OCI-LY3 (cell line): ENCODE measurements at regions not wholly inside any gene's neighbourhood (a gene's known extent, or its start where the extent isn't known, plus 50 kb on each side); places are given as distances from the start of the nearest gene placed in this dataset.

Experiments
- H2AFZ ChIP-seq: fragments of 200-600, 300-600 bp; shearing (Covaris generic); 2 replicates; pipeline ENCODE4 v1.6.0; 2014; ENCODE audit warnings: antibody characterized with exemption, low read depth, low read length
- H3K27ac ChIP-seq: fragments of 200-600, 300-600 bp; sonication (generic); 2 replicates; pipeline ENCODE4 v1.5.1; 2014; ENCODE audit warnings: mild to moderate bottlenecking, low read length, moderate library complexity, mixed read lengths
- H3K27me3 ChIP-seq: fragments of 200-600, 300-600 bp; sonication (generic); 2 replicates; pipeline ENCODE4 v1.6.1; 2014; ENCODE audit warnings: low read depth, low read length, mixed read lengths
- H3K36me3 ChIP-seq: fragments of 200-600, 300-600 bp; sonication (generic); replicated peaks from 2 replicates; pipeline ENCODE3; 2014; ENCODE audit warnings: low read depth, low read length, mixed read lengths
- H3K4me1 ChIP-seq: fragments of 300-600, 200-600 bp; sonication (generic); 2 replicates; pipeline ENCODE4 v1.6.1; 2014; ENCODE audit warnings: low read length, mixed read lengths
- H3K4me2 ChIP-seq: fragments of 200-600, 300-600 bp; sonication (generic); 2 replicates; pipeline ENCODE4 v1.6.1; 2014; ENCODE audit warnings: low read length, mixed read lengths
- H3K4me3 ChIP-seq: fragments of 300-600, 200-600 bp; sonication (generic); 2 replicates; pipeline ENCODE4 v1.5.1; 2014; ENCODE audit warnings: antibody characterized with exemption, mild to moderate bottlenecking, low read length, moderate library complexity
- H3K79me2 ChIP-seq: fragments of 300-600, 200-600 bp; shearing (Covaris generic); 2 replicates; pipeline ENCODE4 v1.6.1; 2014; ENCODE audit warnings: mild to moderate bottlenecking, low read length, mixed read lengths
- H3K9ac ChIP-seq: fragments of 300-600, 200-600 bp; shearing (Covaris generic); 2 replicates; pipeline ENCODE4 v1.6.0; 2014; ENCODE audit warnings: mild to moderate bottlenecking, low read length, moderate library complexity
- H3K9me3 ChIP-seq: fragments of 200-600, 300-600 bp; shearing (Covaris generic); 2 replicates; pipeline ENCODE4 v1.6.1; 2014; ENCODE audit warnings: low read length, mixed read lengths; ENCODE audit not compliant: insufficient read depth
- H4K20me1 ChIP-seq: fragments of 200-600, 300-600 bp; sonication (generic); 2 replicates; pipeline ENCODE4 v1.6.1; 2016; ENCODE audit warnings: low read length, mixed read lengths; ENCODE audit not compliant: insufficient read depth
- EZH2phosphoT487 ChIP-seq: fragments of 200-600 bp; shearing (Covaris generic); IDR thresholded peaks from 2 replicates; pipeline ENCODE4 v1.6.1; 2018; ENCODE audit warnings: antibody characterized with exemption, mixed run types, low read depth
- TF ChIP-seq, protein P1 (sequence below): fragments of 200-600, 300-600 bp; sonication (generic); IDR thresholded peaks from 2 replicates; pipeline ENCODE4 v1.5.1; 2014; ENCODE audit warnings: antibody characterized with exemption, low read length, low read depth

- Histone ChIP-seq H3K9ac (no peak overlapping the region), H3K9me3 (no peaks in the 10 kb centered on the region), H3K79me2 (no peaks in the 10 kb centered on the region), H2AFZ (no peak overlapping the region), H3K4me1 (peaks cover 6% of the 10 kb centered on the region), H4K20me1 (no peaks in the 10 kb centered on the region), H3K27me3 (no peaks in the 10 kb centered on the region), H3K4me2 (no peak overlapping the region), H3K36me3 (no peaks in the 10 kb centered on the region), H3K27ac (no peak overlapping the region), H3K4me3 (no peak overlapping the region)
- no peak for TF ChIP-seq EZH2phosphoT487
- TF ChIP-seq, protein P1, sequence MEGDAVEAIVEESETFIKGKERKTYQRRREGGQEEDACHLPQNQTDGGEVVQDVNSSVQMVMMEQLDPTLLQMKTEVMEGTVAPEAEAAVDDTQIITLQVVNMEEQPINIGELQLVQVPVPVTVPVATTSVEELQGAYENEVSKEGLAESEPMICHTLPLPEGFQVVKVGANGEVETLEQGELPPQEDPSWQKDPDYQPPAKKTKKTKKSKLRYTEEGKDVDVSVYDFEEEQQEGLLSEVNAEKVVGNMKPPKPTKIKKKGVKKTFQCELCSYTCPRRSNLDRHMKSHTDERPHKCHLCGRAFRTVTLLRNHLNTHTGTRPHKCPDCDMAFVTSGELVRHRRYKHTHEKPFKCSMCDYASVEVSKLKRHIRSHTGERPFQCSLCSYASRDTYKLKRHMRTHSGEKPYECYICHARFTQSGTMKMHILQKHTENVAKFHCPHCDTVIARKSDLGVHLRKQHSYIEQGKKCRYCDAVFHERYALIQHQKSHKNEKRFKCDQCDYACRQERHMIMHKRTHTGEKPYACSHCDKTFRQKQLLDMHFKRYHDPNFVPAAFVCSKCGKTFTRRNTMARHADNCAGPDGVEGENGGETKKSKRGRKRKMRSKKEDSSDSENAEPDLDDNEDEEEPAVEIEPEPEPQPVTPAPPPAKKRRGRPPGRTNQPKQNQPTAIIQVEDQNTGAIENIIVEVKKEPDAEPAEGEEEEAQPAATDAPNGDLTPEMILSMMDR, result no peak
Measured at GRCh38 chr11:57047610-57048009, 58.9 kb downstream of the OR5AK2 start.

DNA sequence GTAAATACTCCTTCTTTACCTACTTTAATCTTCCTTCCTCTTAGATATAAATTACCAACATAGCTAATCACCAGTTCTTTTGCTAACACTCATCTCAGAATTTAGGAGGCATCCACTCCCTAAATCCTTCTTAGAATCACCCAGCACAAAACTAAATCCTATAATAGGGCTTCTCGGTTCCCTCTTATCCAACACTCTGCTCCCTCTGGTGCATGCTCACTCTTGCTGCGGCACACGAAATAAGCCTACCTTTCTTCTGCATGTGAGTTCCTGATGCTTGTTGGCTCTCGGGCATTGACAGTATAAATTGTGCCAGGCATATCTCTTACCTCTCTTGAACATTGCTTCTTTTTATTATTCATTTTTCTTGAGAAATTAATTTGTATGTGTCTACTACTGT is 61.0 kb downstream of the OR5AK2 start:
- no peak overlapping the region for H3K9ac ChIP-seq
- H3K36me3 ChIP-seq, result no peaks in the 10 kb centered on the region
- H4K20me1 ChIP-seq, result no peaks in the 10 kb centered on the region
- TF ChIP-seq, protein P1, result no peak
- H2AFZ ChIP-seq, result no peak overlapping the region
- H3K27me3 ChIP-seq, result 0 out of 2 replicates have a peak, but pooled peaks cover 9% of the 10 kb centered on the region
- peaks cover 6% of the 10 kb centered on the region for H3K4me1 ChIP-seq
- H3K27ac ChIP-seq, result no peak overlapping the region
- H3K4me2 ChIP-seq, result no peak overlapping the region
- H3K4me3 ChIP-seq, result no peak overlapping the region
- no peaks in the 10 kb centered on the region for H3K9me3 ChIP-seq
- no peaks in the 10 kb centered on the region for H3K79me2 ChIP-seq

GRCh38 chr11:57054817-57055216 is 66.1 kb downstream of the OR5AK2 start:
- H3K9ac ChIP-seq, result no peak overlapping the region
- H3K79me2 ChIP-seq, result no peaks in the 10 kb centered on the region
- no peak overlapping the region for H2AFZ ChIP-seq
- peaks cover 9% of the 10 kb centered on the region; the same call in 1 of the 2 replicates for H3K27me3 ChIP-seq
- no peaks in the 10 kb centered on the region for H3K9me3 ChIP-seq
- H4K20me1 ChIP-seq, result no peaks in the 10 kb centered on the region
- no peak overlapping the region for H3K4me2 ChIP-seq
- TF ChIP-seq EZH2phosphoT487, result no peak
- TF ChIP-seq, protein P1, result no peak
- H3K27ac ChIP-seq, result no peak overlapping the region
- no peaks in the 10 kb centered on the region for H3K36me3 ChIP-seq
- H3K4me3 ChIP-seq, result no peak overlapping the region
- peaks cover 6% of the 10 kb centered on the region for H3K4me1 ChIP-seq

DNA sequence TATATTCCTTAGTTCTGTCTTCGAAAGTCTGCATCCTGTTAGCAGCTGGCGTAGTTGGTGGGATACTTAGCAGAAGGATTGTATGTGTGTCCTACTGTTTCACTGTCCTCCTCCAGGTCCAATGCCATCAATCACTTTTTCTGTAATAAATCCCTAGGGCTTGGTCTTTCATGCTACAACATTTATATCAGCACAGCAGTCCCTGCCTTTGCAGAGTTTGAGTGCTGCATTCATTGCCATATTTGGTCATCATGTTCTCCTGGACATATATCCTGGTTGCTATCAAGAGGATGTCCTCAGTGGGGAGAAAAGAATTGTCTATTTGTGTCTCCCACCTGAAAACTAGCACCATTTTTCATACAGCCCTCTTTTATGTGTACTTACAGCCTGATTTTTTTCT is 67.0 kb downstream of the OR5AK2 start:
- no peak overlapping the region for H3K9ac ChIP-seq
- peaks cover 9% of the 10 kb centered on the region; the same call in 1 of the 2 replicates for H3K27me3 ChIP-seq
- H3K4me3 ChIP-seq, result no peak overlapping the region
- H3K4me2 ChIP-seq, result no peak overlapping the region
- no peaks in the 10 kb centered on the region for H3K36me3 ChIP-seq
- no peaks in the 10 kb centered on the region for H3K79me2 ChIP-seq
- no peaks in the 10 kb centered on the region for H3K4me1 ChIP-seq
- H4K20me1 ChIP-seq, result no peaks in the 10 kb centered on the region
- H2AFZ ChIP-seq, result no peak overlapping the region
- no peak overlapping the region for H3K27ac ChIP-seq
- H3K9me3 ChIP-seq, result no peaks in the 10 kb centered on the region
- TF ChIP-seq, protein P1, result no peak
- no peak for TF ChIP-seq EZH2phosphoT487
